NCI-H510A (cell line): ENCODE measurements at regions not wholly inside any gene's neighbourhood (a gene's known extent, or its start where the extent isn't known, plus 50 kb on each side); places are given as distances from the start of the nearest gene placed in this dataset.

Experiments
- DNase-seq: peaks from one replicate; lab custom pipeline; 2025; lab: John Stamatoyannopoulos, UW

DNA sequence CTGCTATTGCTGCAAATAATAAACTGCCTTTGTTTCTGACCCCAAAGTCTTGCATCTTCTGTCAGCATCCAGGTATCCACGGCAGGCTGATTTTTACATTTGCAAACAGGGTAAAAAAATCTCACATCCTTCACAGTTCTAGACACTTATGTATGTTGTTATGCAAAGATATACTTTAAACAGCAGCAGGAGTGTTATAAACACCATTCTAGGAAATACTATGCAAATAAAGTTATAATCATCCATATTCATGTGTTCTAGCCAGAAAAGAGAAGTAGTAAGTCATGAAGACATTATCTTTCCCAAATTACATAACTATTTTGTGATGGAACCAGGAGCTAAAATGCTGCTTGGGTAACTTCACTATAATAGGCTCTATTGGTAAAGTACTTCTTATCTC lies 534.2 kb downstream of the LTN1 start:
- DNase-seq: no peak

- no peak for DNase-seq
Observed at GRCh38 chr21:28455253-28455600, 537.5 kb downstream of the LTN1 start.

GRCh38 chr21:28454564-28455252 lies 538.0 kb downstream of the LTN1 start:
- no peak for DNase-seq

GRCh38 chr21:28447462-28447861 lies 545.2 kb downstream of the LTN1 start:
- no peak for DNase-seq

- DNase-seq: no peak
Observed at GRCh38 chr21:28445141-28445830, 547.4 kb downstream of the LTN1 start.

DNA sequence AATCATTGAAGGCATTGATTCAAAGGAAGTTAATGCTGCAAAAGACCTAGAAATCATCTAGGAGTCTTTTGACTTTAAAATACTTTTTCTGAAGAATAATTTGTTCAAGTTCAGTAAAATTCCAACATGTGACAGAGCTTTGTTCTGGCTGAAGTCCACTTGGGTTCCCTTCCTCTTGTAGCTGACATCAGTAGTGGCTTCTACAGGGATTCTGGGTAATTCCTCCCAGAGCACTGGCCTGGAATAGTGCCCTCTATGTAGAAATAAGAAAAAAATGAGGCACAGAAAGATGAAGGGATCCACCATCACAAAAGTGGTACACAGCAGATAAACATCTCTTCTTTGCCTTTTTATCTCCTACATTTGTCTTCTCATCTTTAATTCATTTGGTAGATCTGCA lies 548.1 kb downstream of the LTN1 start:
- DNase-seq: no peak

- no peak for DNase-seq
Observed at GRCh38 chr21:28444111-28444510, 548.6 kb downstream of the LTN1 start.

DNA sequence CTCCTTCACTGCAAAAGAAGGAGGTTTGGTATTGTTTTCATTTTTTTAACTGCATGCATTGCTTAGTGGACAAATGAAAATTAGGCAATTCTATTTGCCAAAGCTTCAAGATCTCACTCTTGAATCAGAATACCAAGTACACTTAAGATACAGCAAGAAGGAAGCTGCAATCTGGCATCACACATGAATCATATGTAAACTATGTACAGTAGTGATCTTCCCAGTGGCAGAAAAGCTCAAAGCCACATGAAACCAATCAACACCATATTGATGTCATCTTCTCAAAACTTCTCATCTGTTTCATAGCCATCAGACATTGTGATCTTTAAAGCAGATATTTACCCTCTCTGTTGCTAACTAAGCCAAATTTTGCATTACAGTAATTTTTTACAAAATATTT lies 550.1 kb downstream of the LTN1 start:
- DNase-seq: no peak

GRCh38 chr21:28442085-28442484 lies 550.6 kb downstream of the LTN1 start:
- no peak for DNase-seq

DNA sequence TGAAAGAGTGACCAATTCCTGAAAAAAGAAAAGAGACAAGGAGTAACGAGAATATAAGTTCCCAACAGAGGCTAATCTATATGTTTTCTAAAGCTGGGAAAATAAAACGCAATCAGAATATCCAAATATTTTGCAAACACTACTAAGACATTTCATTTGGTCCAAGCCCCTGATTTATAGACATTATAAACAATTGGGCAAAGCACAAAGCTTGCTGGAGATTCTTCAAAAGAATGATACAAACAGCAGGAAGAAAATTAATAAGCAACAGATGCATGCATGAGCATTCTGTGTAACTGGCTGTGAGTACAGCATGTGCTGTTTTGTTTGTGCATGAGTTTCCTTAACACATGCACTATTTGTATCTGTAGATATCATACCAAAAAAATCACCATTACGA lies 552.9 kb downstream of the LTN1 start:
- DNase-seq: no peak

DNA sequence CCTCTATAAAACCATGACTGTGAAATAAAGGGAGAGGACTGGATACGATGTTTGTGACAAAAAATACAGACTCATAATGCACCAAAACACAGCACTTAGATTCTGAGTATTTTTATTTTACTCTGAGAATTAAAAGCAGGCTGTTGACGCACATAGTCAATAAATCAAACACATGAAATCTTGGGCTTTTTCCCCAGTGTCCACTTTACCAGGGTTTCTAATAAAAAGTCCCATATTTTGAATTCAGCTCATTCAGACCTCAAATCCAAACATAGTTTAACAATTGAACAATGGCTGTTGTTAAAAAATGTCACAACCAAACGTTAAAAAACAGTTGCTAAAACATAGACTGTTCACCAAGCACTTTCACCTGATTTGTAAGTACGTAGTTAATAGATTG lies 553.4 kb downstream of the LTN1 start:
- no peak for DNase-seq

DNA sequence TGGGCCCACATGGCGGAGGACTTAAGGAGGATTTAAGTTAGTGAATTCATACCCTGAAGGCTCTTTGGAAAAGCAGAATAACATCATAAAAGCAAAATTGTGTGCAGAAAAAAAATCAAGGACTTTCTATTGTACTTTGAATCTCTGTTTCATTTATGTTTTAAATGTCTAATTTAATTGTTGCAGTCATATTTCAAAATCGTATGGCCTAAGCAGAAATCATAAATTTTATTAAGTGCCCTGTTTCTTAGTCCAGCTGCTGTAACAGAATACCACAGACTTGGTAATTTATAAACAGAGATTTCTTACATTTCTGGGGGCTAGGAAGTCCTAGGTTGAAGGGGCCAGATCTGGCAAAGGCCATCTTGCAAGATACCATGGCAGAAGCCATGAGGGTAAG lies 555.6 kb downstream of the LTN1 start:
- no peak for DNase-seq

- no peak for DNase-seq
Observed at GRCh38 chr21:28436286-28436932, 556.3 kb downstream of the LTN1 start.

DNA sequence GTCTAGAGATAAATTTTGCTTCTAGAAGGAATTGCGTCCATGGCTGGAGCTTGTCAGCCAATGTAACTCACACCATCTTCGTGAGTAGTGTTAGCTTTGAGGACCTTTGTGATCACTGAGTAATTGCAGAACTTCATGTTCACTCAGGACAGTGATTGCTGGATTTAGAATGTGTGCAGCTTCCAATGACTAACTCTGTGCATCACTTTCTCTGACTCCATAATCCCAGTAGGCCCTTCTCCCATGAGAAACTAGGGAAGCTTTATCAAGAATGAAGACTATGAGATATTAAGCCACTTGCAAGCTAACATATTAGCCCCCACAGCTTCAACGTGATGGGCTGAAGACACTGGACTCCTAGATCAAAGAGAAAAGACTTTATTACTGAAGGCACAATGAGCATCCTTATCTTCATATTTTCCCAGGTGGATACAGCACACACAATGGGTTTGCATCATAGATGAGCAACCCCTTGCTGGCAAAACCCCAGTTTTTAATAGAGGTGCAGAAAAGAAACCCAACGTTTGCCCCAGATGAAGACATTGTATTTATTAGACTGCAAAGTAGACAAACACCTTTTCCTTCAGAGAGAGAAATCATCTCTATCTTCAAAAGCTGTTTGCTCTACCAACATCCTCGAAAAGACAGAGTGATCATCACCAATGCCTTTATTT lies 561.0 kb downstream of the LTN1 start:
- DNase-seq: no peak

GRCh38 chr21:28431022-28431421 lies 561.7 kb downstream of the LTN1 start:
- DNase-seq: no peak

- no peak for DNase-seq
Observed at GRCh38 chr21:28429161-28429560, 563.5 kb downstream of the LTN1 start.

GRCh38 chr21:28427394-28428022 lies 565.2 kb downstream of the LTN1 start:
- DNase-seq: no peak

DNA sequence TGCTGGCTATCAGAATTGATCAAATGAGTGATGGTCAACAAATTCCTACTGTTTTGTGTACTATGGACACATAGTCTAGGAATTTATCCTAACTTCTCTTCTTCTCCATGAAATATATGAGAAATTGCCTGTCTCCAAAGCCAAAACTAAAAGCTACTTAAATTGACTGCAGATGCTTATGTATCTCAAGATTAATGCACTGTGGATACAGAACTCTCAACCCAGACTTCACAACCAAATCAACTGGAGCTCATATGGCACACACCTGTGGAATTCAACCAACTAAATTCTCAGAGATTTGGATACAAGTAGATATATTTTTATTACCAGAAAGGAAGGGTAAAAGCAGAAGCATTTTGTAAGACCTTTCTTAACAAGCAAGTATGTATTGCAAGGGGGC lies 566.1 kb downstream of the LTN1 start:
- no peak for DNase-seq

DNA sequence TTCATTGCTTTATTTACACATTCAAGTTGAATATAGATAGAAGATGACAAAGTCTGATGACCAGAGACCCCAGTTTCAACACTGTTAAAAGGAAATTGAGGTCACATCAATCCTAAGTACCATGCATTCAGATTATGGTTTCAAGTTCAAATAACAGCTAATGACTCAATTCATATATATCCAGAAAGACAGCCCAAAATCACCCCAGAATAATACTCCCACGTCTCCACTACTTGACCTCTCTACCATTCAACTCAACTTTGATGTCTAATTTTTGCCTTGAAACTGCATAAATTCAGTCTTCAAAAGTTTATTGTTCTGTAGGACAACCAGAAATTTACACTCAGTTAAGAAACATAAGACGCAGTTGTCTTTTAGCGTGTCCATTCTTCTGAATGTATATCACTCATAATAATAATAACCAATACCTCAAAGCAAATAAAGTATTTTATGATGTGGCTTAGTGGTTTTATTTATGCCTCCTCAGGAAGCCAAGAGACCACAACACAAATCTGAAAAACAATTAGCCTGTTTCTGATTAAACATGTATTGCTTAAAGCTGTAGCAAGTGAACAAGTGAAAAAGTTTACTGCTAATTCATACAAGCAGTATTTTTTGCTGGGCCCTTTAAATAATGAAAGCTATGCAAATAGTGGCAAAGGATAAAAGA lies 569.0 kb downstream of the LTN1 start:
- no peak for DNase-seq

- DNase-seq: no peak
Observed at GRCh38 chr21:28421716-28422524, 570.8 kb downstream of the LTN1 start.

DNA sequence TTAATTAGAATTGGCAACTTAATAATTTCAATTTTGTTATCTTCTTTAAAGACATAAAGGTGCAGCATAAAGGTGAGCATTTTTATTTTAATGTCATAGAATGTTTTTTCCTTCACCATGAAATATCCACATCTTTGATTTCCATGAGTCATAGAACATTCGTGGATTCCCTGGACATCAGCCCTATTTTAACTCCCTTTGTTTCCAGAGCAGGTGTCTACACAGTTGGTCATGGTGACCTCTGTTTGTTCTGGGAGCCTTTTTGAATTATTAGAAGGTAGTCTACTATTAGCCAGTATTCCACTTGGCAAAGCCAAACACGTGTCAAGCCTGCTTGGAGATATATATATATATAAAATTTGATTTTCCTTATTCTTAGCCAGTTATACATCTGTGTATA lies 572.9 kb downstream of the LTN1 start:
- no peak for DNase-seq
